Gastrocnemius medialis (tissue), 4 donors: ENCODE measurements at regions not wholly inside any gene's neighbourhood (a gene's known extent, or its start where the extent isn't known, plus 50 kb on each side); places are given as distances from the start of the nearest gene placed in this dataset.

ENCODE experiments used
- POLR2A ChIP-seq, 2 donors: fragments of 450-650 bp; IDR thresholded peaks; one replicate each; pipeline ENCODE4 v1.6.1; 2017; ENCODE audit warnings: antibody characterized with exemption in 2 of 2, mild to moderate bottlenecking in 2 of 2, moderate library complexity in 2 of 2
- TF ChIP-seq, protein P1 (sequence below), 5 experiments: fragments of 450-650 bp in 3 of 5; fragments of 200-600 bp in 2 of 5; sonication (generic) in 2 of 5; IDR thresholded peaks in 4 of 5; conservative IDR thresholded peaks in 1 of 5; 1 replicate in 4 of 5; 2 replicates in 1 of 5; pipeline ENCODE4 v1.5.1; 2016 to 2019; ENCODE audit warnings: antibody characterized with exemption in 5 of 5, mild to moderate bottlenecking in 3 of 5, moderate library complexity in 3 of 5

DNA sequence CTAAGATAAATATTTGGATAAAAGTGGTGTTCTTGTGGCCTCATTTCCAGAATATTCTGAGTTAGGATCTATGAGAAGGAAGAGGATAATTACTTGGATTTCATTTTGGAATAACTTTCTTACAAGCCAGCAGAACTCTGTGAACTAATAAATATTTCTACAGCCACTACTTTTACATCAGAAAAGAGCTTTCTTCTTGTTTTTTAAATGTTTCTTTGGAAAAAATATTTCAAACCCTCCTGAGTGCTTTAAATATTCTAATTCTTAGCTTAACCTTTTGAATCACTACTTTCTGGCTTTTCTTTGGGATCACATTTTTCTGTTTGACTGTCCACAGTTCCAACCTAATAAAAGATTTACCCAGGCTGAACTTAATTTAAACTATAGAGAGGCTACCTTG, 279.2 kb upstream of the PHYHIPL start:
- TF ChIP-seq, protein P1, sequence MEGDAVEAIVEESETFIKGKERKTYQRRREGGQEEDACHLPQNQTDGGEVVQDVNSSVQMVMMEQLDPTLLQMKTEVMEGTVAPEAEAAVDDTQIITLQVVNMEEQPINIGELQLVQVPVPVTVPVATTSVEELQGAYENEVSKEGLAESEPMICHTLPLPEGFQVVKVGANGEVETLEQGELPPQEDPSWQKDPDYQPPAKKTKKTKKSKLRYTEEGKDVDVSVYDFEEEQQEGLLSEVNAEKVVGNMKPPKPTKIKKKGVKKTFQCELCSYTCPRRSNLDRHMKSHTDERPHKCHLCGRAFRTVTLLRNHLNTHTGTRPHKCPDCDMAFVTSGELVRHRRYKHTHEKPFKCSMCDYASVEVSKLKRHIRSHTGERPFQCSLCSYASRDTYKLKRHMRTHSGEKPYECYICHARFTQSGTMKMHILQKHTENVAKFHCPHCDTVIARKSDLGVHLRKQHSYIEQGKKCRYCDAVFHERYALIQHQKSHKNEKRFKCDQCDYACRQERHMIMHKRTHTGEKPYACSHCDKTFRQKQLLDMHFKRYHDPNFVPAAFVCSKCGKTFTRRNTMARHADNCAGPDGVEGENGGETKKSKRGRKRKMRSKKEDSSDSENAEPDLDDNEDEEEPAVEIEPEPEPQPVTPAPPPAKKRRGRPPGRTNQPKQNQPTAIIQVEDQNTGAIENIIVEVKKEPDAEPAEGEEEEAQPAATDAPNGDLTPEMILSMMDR (IDR thresholded peaks at IDR 0.05 in 4 of 5, conservative IDR thresholded peaks at IDR 0.05 in 1 of 5): no peak
- TF ChIP-seq POLR2A (IDR thresholded peaks at IDR 0.05): no peak
